Stimulated activated CD4-positive, alpha-beta T cell treated with anti-CD3 and anti-CD28 coated beads, Interleukin-12 subunit alpha, Interleukin-12 subunit beta, amount 100 ng/mL, for 24 hours (primary cell): ENCODE measurements at regions not wholly inside any gene's neighbourhood (a gene's known extent, or its start where the extent isn't known, plus 50 kb on each side); places are given as distances from the start of the nearest gene placed in this dataset.

ENCODE experiments used
- DNase-seq, 2 experiments: peaks; one replicate each; pipeline ENCODE4 v3.0.0-alpha.2; 2020; ENCODE audit warnings: low read depth in 2 of 2

DNA sequence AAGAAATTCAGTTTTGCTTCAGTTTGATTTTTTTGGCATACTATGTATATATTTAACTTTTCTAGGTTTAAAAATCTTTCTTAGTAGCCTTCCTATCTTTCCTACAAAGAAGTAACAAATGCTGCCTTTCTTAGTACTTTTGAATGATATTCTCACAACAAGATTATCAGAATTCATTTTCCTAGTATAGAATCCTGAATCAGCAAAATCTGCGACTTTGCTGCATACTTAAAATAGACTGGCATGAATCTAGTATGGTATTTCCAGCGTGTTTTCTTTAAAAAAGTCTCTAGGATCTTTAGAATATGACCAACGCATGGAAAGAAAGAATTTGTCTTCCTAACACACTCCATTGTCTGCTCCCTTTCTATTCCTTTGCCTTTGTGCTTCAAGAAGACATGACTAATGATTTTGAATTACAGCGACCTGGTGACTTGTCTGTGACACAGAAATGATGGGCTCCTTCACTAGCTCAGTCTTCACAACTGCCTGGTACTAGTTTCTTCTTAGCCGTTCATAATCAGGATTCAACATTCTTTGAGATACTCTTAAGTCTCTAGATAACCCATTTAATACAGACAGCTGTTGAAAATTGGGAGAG is 349.8 kb downstream of the PPARGC1A start:
- no peak for DNase-seq

DNA sequence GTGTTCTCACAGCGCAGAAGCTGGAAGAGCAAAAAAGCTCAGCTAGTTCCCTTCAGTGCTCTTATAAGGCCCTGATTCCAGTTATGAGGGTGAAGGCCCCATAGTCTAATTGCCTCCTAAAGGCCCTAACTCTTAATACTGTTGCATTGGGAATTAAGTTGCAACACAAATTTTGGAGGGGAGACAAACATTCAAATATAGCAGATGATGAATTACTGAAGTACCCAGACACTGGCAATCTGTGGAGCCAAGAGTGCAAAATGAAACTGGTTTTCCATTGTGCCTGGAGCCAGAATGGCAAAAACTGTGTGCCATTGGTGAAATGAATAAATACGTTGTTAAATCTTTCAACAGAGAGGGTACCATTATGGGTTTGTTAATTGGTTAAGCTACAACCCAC is 356.0 kb downstream of the PPARGC1A start:
- DNase-seq, result no peak

DNA sequence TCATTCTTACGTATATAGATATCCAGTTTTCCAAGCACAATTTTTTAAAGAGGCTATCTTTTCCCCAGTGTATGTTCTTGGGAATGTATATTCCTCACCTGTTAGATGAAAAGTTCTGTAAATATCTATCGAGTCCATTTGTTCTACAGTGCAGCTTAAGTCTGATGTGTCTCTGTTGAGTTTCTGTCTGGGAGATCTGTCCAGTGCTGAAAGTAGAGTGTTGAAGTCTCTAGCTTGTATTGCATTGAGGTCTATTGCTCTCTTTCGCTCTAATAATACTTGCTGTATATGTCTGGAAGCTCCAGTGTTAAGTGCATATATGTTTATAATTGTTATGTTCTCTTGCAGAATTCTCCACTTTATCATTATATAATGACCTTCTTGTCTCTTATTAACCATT is 373.1 kb downstream of the PPARGC1A start:
- no peak for DNase-seq

DNA sequence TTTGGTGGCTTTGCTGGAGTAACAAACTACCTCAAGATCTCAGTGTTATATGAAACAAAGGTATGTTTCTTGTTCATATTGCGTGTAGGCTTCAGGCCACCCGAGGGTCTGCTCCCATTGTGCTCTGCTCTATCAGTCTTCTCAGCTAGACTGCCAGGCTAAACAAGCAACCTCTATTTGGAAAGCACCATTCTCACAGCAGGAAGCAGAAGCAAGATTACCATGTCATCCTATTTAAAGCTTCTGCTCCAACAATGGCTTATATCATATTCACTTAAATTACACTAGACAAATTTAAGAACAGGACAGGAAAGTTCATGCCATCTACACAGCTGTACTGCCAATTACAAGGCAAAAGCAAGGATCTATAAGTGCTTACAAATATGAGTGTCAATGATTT is 385.8 kb downstream of the PPARGC1A start:
- DNase-seq, result no peak

DNA sequence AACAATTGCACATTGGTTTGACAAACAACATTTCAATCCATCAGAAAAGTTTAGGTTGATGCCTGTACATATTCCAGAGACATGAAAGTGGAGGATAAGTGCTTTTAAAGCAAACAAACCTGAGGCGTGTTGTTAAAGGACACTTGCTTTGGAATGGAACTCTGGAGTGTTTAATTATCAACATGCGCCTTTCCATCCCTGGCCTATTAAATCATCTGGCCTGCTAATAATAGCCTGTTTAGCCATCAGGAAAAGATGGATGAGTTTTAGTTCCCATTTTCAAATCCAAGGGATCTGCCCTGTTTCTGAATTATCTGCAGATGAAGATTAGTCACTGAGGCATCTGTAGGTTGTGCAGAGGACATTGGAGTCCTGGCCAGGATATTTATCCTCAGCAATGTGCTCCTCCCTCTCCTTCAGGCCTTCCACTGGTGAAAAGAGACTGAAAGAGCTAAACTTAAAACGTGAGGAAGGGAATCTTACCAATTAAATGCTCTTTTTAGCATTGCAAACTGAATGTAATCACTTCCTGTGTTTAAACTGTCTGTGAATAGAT is 388.9 kb downstream of the PPARGC1A start:
- no peak for DNase-seq

DNA sequence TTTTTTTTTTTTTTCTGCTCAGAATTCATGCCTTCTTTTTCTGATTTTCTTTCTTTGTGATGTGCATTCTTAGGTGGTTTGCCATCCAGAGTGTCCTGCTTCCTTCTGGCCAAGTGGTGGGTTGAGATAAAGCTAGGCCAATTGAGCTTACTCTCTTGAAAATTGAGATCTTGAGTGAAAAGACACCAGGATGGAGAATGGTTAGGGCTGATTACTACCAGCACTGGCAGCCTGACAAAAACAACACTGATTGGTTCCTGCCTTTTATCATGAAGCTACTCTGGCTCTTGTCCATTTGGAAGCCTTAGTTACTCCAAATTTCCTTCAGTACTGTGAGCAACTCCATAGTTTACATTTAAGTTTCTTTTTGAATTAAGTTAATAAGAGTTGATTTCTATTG is 404.0 kb downstream of the PPARGC1A start:
- no peak for DNase-seq

DNA sequence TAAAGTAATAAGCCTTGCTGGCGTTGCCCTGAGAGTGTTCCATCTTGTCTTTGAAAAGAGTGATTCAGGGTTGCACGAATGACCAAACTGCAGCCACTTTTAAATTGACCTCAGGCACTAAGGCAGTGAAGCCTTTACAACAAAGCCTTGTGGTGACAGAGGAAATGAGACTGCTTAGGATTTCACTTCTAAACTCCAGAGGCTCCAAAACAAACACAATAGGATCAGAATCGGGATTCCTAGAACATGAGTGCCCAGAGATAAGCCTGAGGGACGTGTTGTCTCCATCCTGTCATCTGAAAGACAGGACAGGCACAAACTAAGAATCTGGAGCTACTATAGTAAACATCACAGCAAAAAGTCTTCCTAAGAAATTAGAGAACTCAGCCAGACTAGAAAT is 405.2 kb downstream of the PPARGC1A start:
- DNase-seq, result no peak

DNA sequence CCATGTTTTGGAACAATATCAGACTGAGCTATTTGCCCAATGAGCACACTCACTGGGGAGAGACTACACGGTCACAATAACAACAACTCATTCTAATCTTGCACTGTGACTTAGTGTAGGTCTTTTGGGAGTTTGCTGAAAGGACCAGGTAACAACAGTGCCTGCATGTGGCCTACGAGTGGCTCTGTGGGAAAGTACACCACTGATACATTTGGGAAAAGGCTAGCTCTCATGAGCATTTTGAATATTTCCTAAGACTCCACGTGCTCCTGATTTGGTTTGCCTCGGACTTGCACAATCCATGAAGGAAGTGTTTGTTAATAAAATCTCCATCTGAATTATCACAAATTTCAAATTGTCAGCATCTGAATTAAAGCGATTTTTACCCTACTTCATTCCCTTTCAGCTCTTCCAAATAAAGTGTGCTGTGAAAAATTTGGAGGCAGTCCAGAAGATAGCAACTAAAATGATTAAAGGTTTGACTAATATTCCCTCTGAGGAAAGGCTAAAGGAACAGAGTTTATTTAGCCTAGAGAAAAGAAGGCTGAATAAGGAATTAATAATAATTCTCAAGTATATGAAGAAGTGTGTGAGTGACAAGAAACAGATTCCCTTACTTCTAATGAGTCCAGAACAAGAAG is 406.4 kb downstream of the PPARGC1A start:
- no peak for DNase-seq

DNA sequence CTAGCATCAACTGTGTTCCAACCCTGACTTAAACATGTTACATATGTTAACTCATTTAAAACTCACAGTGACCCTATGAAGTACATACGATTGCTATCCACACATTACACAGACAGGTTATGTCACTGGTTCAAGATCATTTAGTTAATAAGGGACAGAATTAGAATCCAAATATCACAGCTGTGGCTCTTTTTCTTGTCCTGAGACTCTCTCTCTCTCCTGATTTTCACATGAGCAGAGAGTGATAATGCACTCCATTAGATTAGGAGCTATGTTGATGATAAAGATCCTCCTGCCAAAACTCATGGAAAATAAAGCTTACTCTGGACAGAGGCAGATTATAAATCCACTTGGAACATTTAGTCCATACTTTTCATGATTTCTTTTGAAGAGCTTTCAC is 408.3 kb downstream of the PPARGC1A start:
- no peak for DNase-seq

DNA sequence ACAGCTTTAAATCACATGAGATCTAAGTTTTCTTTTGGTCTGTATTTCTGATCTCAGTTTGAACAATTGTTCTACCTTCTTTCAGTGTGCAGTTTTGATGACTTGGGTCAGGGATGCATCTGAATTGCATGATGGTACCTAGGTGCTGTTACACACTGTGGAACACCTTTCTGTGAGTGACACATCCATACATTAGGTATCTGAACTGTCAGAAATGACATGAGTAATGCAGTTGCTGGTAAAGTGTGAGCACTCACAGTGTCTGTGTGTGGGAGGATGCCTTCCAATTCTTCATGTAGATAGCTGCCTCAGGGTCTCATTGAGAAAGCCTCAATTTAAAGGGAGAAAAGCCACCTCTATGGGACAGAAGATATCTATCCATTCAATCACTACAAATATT is 411.9 kb downstream of the PPARGC1A start:
- DNase-seq, result no peak

DNA sequence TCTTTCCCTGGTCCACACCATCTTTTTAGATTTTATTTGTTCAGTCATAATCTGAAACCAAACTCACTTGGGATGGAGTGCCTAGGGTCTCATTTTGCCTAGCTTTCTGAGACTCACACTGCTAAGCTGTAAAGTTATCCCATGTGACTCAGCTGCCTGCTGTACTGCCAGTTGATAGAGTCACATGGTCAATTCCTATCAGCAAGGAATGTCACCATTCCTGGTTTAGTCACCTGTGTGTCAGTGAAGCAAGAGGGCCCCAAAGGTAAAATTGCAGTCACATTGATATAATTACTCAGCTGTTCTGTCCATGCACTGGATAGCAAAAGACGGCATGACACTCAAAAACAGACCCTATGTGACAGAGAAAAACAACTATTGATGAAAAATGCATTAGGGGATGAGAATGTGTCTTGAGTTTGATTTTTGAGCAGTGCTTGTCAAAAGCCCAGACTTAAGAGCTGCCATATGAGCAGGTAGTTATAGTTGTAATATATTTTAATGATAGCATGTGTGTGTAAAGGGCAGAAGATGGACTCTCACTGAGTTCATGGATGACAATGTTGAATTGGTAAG is 413.2 kb downstream of the PPARGC1A start:
- no peak for DNase-seq

DNA sequence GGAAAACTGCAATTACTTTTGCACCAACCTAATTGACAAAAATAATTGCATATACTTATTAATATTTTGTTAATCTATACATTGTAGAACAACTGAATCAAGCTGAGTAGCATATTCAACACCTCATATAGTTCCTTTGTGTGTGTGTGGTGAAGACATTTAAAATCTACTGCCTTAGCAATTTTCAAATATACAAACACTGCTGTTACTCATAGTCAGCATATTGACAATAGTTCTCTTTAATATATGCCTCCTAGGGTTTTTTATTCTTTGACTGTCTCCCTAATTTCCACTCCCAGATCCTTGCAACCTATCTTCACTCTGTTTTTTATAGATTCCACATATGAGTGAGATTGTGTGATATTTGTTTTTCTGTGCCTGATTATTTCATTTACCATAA is 426.8 kb downstream of the PPARGC1A start:
- no peak for DNase-seq

DNA sequence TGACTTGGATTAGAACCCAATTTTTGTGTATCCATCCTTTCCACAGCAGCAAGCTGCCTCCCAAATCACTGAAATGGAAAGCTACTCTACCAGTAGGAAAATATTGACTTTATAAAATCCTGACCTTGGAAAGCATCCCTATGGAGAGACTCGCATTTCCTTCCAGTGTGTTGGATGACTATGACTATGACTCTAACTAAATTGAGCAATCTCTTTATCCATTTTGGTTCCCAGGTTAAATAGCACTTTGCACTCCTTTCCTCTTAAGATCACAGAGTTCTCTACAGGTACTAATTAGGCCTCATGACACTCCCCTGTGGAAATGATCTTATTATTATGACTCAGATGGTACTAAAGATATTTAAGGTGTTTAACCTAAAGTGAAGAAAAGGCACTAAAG is 431.8 kb downstream of the PPARGC1A start:
- DNase-seq, result no peak

DNA sequence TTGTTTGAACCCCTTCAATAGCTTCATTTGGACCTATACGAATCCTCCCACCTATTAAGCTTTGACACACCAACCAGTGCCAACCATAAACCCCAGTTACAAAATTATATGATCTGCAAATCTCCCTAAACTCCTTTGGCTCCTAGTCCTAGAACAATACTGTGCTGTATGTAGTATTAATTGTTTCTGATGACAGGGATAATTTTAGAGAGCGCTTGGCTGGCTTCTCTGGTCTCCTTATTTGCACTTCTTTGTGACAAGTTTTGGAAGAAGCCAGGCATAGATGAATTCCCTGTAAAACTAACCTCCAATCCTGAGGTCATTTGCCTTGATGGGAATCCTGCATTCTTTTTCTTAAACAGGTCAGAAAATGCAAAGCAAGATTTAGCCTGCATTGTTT is 433.0 kb downstream of the PPARGC1A start:
- no peak for DNase-seq

DNA sequence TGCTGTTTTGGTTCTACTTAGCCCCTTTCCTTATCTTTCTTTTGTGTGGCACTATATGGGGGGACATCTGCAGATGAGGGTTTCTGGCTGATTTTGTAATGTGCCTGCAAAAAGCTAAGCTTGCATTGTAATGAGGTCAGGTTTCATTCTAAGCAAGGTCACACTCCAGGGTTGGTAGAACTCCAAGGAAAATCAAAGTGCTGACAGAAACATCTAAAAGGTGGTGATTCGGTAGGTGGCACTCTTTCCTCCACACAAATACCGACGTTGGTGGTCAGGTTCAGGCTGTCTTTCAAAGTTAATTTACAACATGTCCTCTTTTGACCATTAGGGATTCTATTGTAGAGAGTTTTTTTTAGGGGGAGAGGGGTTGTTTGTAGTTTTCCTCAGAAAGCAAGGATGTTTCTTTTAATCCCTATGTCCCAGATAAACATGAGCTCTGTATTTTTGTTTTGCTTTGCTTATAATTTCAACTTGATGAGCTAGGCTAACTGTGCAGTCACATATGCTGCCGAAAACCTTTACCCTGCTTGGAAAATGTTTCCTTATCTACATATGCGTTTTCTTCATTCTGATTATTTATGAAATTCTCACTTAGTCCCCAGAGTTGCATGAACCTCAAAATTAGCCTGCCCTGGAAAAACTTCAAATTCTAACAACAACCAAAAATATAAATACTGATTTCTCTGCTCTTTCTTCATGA is 434.2 kb downstream of the PPARGC1A start:
- DNase-seq, result no peak

DNA sequence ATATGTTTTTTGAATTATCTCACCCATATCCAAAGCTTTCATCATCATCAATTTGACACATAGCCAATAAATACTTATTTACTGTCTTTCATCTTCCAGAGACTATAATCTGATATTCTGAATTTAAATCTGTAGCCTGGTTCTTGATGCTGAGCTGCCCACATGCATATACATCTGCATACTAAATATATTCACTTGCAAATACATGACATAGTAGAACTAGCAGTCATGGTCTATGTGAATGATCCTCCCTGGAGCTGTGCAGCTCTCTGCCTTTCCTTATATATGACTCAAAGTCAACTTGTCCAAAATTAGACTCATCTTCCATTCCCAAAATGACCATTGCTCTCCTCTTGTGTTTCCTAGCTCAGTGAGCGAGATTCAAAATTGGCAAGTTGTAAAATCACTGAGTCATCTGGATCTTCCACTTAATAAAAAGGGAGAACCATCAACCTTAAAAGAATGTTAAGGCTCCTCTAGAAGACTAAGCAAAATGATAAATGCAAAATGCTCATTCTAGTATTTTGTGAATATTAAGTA is 448.2 kb downstream of the PPARGC1A start:
- DNase-seq, result no peak

DNA sequence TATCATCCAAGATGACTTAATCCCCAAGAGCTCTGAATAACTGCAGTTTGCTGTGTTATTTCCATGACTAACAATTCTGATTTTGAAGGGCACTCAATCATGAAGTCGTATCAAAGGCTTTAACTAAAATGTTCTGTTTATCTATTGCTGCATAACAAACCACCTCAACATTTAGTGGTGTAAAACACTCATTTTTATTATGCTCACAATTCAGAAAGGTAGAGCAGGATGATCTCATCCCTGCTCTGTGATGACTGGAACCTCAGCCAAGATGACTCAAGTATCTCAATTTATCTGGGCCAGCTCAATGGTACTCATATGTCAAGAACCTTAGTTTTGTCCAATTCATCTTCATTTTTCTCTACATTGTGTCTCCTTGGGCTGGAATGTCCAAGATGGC is 451.1 kb downstream of the PPARGC1A start:
- DNase-seq, result no peak

DNA sequence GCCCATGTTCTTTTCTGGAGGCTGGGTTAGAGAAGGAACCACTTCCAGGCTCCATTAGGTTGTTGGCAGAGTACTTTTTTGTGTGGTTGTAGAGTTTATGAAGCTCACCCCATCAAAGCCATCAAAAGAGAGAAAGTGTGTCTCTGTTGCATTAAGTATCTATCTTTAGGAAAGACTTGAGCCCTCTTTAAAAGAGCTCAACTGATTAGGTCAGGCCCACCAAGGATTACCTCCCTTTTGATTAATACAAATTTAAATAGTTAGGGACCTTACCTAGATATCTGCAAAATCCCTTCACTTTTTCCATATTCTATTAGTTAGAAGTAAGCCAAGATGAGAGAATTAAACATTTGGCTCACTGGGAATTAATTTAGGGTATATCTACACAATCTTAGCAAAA is 460.4 kb downstream of the PPARGC1A start:
- no peak for DNase-seq

DNA sequence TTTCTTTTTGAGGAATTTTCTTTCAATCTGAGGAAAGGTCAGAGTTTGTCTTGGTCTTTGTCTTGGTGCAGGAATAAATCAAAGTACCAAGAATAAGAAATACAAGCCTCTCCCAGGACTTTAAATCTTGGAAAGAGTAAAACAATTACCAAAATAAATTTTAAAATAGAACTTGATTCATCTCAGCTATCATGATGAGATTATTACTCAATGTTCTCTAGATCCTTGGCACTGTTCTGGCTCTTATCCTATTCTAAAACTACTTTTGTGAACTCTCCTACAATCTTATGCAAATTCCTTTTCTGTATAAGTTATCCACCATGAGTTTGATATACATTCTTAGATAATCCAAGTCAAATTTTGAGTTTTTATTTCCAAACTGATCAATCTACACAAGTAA is 464.3 kb downstream of the PPARGC1A start:
- DNase-seq, result no peak

DNA sequence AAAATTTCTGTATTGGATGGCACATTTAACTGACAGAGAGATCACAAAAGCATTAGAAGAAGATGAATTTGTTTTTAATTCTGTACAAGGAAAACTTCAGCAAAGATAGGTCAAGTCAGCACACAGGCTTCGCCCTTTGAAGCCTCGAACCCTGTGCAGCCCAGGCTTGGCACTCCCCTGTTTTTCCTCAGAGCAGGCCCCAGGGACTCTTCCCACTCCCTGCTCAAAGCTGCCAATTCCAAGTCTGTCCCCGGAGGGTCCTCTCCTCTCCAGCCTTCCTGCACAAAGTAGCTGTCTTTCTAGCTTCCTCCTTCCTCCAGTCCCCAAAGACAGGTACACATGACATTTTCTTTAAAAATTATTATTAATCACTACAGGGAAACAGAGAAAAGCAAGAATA is 466.3 kb downstream of the PPARGC1A start:
- no peak for DNase-seq

DNA sequence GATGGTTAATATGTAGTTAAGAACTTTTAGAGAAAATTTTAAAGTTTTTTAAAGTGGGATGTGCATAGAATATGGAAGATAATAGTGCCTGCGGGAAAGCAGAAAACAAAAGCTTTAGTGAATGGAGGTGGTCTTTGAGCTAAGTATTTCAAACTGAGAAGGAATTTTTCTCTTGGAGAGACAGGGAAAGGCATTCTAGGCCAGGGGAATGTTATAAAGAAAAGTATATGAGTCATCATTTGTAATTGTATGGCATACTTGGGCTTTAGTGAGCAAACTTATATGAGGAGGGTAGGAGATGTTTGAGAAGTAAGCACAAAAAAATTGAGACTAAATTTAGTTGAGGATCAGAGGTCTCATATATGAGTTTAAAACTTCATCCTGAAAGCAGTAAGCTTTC is 467.0 kb downstream of the PPARGC1A start:
- DNase-seq, result no peak

DNA sequence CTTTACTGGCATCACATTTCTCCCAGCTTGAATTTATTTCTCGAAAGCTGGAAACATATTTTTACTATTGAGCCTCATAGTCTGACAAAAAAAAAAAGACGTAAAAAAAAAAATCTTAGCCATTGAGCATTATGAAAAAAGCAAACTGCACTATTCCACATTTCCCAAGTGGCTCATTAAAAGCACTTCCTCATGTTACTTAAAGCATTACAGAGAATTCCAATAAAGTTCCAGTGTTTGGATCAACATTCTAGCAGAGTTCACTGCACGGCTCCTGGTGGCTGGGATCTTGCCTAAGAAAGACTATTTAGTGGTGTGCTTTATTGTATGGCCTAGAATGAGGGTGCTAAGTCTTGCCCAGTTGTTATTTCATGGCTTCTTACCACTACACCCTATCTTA is 476.2 kb downstream of the PPARGC1A start:
- DNase-seq, result no peak

DNA sequence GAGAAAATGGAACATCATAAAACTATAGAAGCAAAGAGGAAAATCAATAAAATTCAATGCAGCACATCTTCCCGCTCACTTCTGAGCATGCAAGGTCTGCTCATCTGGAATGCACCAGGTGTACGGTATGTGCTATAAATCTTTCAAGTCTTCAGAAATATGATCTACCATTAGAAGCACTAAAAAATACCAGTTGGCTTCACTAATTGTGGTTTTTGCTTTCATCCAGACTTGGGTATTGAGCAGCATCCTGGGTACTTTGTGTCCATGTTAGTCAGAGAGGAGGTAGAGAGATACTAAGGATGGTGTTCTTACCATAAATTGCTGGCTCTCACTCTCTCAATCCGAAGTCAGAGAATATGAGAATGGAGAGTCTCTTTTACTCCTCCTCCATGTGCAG is 477.1 kb downstream of the PPARGC1A start:
- no peak for DNase-seq
